NT2/D1 (cell line): ENCODE measurements at regions not wholly inside any gene's neighbourhood (a gene's known extent, or its start where the extent isn't known, plus 50 kb on each side); places are given as distances from the start of the nearest gene placed in this dataset.

Experiments
- YY1 ChIP-seq: IDR thresholded peaks from 2 replicates; pipeline ENCODE4 v1.6.1; 2011; ENCODE audit not compliant: insufficient read length, insufficient read depth
- ZNF274 ChIP-seq: IDR thresholded peaks from 2 replicates; pipeline ENCODE4 v1.6.1; 2011; ENCODE audit warnings: mild to moderate bottlenecking, low read depth, low read length

DNA sequence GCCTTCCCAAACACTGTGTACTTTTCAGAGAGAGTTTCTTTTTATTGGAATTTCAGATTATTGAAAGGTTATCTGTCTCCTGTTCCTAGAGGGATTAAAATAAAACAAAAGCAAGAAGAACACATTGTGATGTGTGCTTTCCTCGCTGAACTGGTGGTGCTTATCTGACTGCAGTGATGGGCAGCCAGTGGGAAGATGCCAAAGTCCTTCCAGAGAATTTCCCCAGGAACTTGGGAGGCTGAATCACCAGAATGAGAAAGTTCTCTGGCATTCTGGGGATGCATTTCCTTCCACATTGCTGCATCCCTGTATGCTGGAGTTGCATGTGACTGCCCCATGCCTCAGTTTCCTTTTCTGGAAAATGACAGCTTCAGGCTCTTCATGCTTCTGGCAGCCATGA, 53.9 kb upstream of the SEC11C start:
- TF ChIP-seq YY1 (no peak), ZNF274 (no peak)
